GM20000 (cell line): ENCODE measurements at regions not wholly inside any gene's neighbourhood (a gene's known extent, or its start where the extent isn't known, plus 50 kb on each side); places are given as distances from the start of the nearest gene placed in this dataset.

Experiments used
- DNase-seq: peaks from one replicate; pipeline ENCODE4 v3.0.0; 2012; ENCODE audit warnings: low spot score
- TF ChIP-seq, protein P1 (sequence below): IDR thresholded peaks from 2 replicates; pipeline ENCODE4 v1.5.1; 2012; ENCODE audit warnings: mild to moderate bottlenecking, control low read depth; ENCODE audit errors: extremely low read depth, missing control alignments

DNA sequence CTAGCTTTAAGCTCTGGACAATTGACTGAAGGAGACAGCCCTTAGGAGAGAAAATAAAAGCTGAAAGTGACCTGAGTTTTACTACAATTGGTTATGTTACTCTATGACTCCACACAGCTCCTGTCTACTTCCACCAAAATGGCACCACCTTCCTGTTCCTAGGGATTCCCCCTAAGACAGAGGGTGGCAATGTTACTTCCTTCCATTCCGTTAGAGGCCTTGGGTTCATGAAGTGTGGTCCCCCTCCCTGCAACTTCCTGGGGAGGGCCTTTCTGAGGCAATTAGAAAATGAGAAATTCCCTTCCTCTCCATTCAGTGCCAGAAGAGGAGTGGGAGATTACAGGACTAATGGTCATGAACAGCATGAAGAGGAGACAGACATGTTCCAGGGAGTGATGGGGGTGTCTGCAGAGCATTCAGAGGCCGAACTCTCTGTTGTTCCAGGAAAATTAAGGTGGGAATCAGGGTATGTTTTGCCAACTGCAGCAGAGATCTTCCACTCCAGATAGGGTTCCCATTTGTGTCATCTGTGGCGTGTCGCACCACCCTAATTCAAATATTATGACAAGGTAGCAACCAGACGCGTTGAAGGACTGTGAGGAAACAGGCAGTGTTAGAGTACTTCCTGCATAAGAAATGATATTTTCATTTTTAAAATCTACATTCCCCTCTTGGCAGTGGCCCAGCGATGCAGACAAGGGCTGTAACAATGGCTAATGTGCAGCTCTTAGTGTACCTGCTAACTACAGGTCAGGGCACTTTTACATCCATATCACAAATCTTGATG is 53.1 kb upstream of the TRIM67 start:
- DNase-seq, result no peak
- TF ChIP-seq, protein P1, sequence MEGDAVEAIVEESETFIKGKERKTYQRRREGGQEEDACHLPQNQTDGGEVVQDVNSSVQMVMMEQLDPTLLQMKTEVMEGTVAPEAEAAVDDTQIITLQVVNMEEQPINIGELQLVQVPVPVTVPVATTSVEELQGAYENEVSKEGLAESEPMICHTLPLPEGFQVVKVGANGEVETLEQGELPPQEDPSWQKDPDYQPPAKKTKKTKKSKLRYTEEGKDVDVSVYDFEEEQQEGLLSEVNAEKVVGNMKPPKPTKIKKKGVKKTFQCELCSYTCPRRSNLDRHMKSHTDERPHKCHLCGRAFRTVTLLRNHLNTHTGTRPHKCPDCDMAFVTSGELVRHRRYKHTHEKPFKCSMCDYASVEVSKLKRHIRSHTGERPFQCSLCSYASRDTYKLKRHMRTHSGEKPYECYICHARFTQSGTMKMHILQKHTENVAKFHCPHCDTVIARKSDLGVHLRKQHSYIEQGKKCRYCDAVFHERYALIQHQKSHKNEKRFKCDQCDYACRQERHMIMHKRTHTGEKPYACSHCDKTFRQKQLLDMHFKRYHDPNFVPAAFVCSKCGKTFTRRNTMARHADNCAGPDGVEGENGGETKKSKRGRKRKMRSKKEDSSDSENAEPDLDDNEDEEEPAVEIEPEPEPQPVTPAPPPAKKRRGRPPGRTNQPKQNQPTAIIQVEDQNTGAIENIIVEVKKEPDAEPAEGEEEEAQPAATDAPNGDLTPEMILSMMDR, result no peak

DNA sequence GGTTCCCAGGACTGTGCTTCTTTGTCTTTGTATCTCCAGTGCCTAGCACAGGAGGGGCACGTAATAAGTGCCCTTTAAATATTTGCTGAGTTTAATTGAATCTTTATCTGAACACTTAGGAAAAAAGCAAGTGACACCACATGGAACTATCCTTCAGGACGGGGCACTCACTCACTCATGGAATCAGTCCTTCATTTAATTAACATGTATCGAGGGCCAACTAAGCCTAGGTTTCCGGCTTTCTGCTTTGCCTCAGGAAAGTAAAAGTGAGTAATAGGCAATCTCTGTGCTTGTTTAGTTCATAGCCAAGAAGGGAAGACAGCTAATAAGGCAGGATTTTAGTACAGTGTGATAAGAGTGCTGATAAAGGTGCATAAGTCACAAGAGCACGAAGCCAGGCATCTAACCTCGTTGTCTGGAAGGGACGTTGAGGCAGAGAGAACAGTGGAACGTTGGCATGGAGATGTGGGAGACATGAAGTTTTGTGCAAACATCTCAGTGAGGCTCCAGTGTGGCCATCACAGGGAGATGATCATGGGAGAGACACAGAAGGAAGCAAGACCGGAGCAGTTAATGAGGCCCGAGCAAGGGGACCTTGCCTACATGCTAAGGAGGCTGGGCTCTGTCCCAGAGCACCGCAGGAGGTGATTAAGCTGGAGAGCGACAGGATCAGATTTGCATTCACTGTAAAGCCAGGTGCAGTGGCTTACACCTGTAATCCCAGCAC is 54.1 kb upstream of the TRIM67 start:
- TF ChIP-seq, protein P1, result no peak
- no peak for DNase-seq

DNA sequence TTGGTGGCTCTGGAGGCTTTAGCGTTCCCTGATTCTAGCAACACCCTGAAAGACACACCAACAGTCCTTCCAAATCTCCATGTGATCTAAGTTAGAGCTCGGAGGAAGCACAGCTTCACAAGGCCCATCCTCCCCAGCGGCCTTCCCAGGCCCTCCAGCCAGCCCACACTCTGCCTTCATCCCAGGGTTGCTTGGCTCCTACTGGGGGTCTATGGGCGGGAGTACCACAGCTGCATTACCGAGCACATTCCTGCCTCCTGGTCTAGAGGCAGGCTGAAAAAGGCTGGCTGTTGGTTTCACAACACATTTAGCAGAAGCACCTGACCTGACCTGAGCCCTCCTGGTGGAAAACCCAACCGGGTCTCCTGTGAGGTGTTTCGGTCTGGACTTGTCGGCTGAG is 54.7 kb upstream of the TRIM67 start:
- no peak for DNase-seq
- TF ChIP-seq, protein P1, result no peak

DNA sequence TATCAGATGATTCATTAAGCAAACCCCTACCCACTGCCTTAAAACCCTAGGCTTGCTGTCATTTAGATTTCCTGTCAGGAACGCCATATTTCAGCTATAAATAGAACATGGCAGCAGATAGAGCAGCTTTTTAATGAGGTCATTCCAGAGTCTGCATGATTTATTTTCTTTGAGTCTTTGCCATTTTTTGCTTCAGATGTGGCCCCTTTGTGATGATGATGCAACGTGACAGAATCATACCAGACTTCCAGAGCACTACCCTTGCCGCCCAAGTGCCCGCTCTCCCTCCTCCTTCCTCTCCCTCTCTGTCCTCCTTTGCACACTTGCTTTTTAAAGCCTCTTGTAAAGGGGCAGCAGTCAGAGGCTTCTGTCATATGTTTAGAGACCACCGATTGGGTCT is 55.5 kb upstream of the TRIM67 start:
- TF ChIP-seq, protein P1, result no peak
- DNase-seq, result no peak

DNA sequence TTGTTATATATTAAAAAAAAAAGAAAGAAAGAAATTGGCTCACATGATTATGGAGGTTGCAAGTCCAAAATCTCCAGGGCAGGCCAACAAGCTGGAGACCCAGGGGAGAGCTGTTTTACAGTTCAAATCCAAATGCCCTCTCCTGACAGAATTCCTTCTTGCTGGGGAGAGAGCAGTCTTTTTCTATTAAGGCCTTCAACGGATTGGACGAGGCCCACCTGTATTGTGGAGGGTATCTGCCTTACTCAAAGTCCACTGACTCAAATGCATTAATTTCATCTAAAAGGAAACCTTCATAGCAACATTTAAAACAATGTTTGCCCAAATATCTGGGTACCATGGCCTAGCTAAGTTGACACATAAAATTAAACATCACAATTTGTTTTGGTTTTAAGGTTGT is 56.9 kb upstream of the TRIM67 start:
- DNase-seq, result no peak
- TF ChIP-seq, protein P1, result no peak

DNA sequence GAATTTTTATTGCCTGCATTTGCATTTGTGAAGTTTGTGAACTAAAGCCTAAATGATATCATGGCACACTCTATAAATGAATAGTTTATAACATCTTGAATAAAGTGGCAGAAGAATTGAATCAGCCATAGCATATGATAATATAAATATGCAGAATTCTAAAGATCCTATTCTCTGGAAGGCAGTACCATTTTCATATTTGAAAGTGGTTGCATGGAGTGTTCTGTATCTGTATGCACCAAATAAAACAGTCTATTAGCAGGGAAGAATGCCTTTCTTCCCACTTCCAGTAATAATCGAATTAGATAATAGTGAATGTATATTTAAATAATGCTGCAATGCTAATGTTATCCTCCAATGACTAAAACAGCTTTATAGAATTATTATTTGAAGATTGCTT is 57.9 kb upstream of the TRIM67 start:
- TF ChIP-seq, protein P1, result no peak
- DNase-seq, result no peak

DNA sequence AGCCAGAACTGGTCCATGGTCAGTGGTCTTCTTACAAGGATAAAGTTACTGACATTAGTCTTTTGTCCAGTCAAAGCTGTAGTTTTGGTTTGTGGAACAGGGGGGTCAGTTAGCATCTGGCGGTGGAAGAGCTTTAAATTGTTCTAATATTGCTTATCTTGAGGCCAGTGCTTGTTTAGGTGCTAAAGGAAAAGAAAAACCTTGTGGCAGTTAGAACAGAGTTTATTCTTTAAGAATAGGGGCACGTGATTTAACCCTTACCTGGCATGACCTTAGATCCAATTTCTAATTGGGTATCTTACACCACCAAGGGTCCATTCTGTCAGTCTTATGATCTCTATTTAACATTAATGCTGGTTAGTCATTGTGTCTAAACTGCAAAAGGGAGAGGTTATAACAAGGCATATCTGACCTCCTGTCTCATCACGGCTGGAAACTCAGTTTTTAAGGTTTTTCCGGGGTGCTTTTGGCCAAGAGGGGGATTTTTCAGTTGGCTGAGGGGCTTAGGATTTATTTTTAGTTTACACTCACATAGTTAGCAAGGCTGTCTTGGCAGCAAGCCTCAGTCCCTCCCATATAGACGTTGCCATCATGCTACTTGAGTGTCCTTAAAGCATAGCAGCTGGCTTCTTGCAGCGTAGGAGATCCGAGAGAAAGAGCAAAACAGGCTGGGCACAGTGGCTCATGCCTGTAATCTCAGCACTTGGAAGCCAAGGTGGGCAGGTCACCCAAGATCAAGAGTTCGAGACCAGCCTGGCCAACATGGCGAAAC is 60.1 kb upstream of the FAM89A start:
- TF ChIP-seq, protein P1, result no peak
- no peak for DNase-seq
